Stimulated activated CD8-positive, alpha-beta memory T cell treated with anti-CD3 and anti-CD28 coated beads, Interleukin-7, amount 100 ng/mL, for 48 hours (primary cell): ENCODE measurements at regions not wholly inside any gene's neighbourhood (a gene's known extent, or its start where the extent isn't known, plus 50 kb on each side); places are given as distances from the start of the nearest gene placed in this dataset.

ENCODE experiments used
- DNase-seq, 2 donors: peaks; one replicate each; pipeline ENCODE4 v3.0.0-alpha.2; 2020; ENCODE audit warnings: low read depth in 1 of 2; ENCODE audit errors: extremely low read depth in 1 of 2

- DNase-seq: no peak
These were observed 50.4 kb upstream of the ARX start for GRCh38 chrX:25066131-25066530.
